ENCODE measurements at regions not wholly inside any gene's neighbourhood (a gene's known extent, or its start where the extent isn't known, plus 50 kb on each side); places are given as distances from the start of the nearest gene placed in this dataset.

- Histone ChIP-seq H4K20me1 (ENCODE audit: insufficient read depth) (no peaks in the 10 kb centered on the region), H3F3A (ENCODE audit: insufficient read depth, low read depth) (peaks cover 28% of the 10 kb centered on the region), H3K27me3 (ENCODE audit: insufficient read depth, low read depth) (no peaks in the 10 kb centered on the region), H3K9me2 (ENCODE audit: insufficient read depth) (no peaks in the 10 kb centered on the region), H3K36me3 (ENCODE audit: low read depth) (no peaks in the 10 kb centered on the region), H3K4me2 (no peak overlapping the region), H3K4me3 (no peak overlapping the region), H3K27ac (no peak overlapping the region), H3K4me1 (replicated peaks; ENCODE audit: insufficient read depth) (peaks cover 47% of the 10 kb centered on the region), H3K79me2 (ENCODE audit: low read depth) (no peaks in the 10 kb centered on the region), H2AFZ (no peak overlapping the region), H3K9me3 (ENCODE audit: insufficient read depth, low read depth) (no peaks in the 10 kb centered on the region)
- CTCF ChIA-PET, result no interaction called here
- intact Hi-C loops (cut with micrococcal nuclease; ENCODE audit: unreplicated experiment), result no loop called here
- TF ChIP-seq EZH2 (IDR thresholded peaks at IDR 0.05; ENCODE audit: low read depth) (no peak), CTCF (conservative IDR thresholded peaks at IDR 0.05) (no peak)
- BruUV-seq (replicated peaks), result no TSS peak
- no peak for DNase-seq
- POLR2A ChIA-PET (ENCODE audit: unreplicated experiment), result no interaction called here
These were observed 119.4 kb downstream of the COPS8 start for GRCh38 chr2:237205043-237205541.

- Histone ChIP-seq H3K4me3 (no peak overlapping the region), H3K27me3 (ENCODE audit: insufficient read depth, low read depth) (no peaks in the 10 kb centered on the region), H2AFZ (no peak overlapping the region), H3F3A (ENCODE audit: insufficient read depth, low read depth) (peaks cover 28% of the 10 kb centered on the region), H3K79me2 (ENCODE audit: low read depth) (no peaks in the 10 kb centered on the region), H3K4me1 (replicated peaks; ENCODE audit: insufficient read depth) (peaks cover 43% of the 10 kb centered on the region), H3K9me2 (ENCODE audit: insufficient read depth) (no peaks in the 10 kb centered on the region), H4K20me1 (ENCODE audit: insufficient read depth) (no peaks in the 10 kb centered on the region), H3K36me3 (ENCODE audit: low read depth) (no peaks in the 10 kb centered on the region), H3K27ac (no peak overlapping the region), H3K9me3 (ENCODE audit: insufficient read depth, low read depth) (no peaks in the 10 kb centered on the region), H3K4me2 (no peak overlapping the region)
- DNase-seq, result no peak
- BruUV-seq (replicated peaks), result no TSS peak
- TF ChIP-seq CTCF (conservative IDR thresholded peaks at IDR 0.05), result no peak
- no peak for TF ChIP-seq EZH2 (IDR thresholded peaks at IDR 0.05; ENCODE audit: low read depth)
- ChIA-PET POLR2A (ENCODE audit: unreplicated experiment) (no interaction called here), CTCF (no interaction called here)
- intact Hi-C loops (cut with micrococcal nuclease; ENCODE audit: unreplicated experiment), result no loop called here
These were observed 119.9 kb downstream of the COPS8 start for GRCh38 chr2:237205561-237205971.

- ChIA-PET CTCF (no interaction called here), POLR2A (ENCODE audit: unreplicated experiment) (interaction anchor here (0.6 kb wide), 1 partner anchor 18 kb away, joined by 13 read pairs; no protein-coding TSS in a partner anchor)
- Histone ChIP-seq H3K4me1 (replicated peaks; ENCODE audit: insufficient read depth) (peaks cover 22% of the 10 kb centered on the region), H3K4me3 (no peak overlapping the region), H2AFZ (no peak overlapping the region), H3K4me2 (no peak overlapping the region), H3K27me3 (ENCODE audit: insufficient read depth, low read depth) (no peaks in the 10 kb centered on the region), H3K36me3 (ENCODE audit: low read depth) (no peaks in the 10 kb centered on the region), H4K20me1 (ENCODE audit: insufficient read depth) (no peaks in the 10 kb centered on the region), H3K27ac (no peak overlapping the region), H3K79me2 (ENCODE audit: low read depth) (no peaks in the 10 kb centered on the region), H3K9me3 (ENCODE audit: insufficient read depth, low read depth) (no peaks in the 10 kb centered on the region), H3F3A (ENCODE audit: insufficient read depth, low read depth) (peaks cover 26% of the 10 kb centered on the region), H3K9me2 (ENCODE audit: insufficient read depth) (no peaks in the 10 kb centered on the region)
- intact Hi-C loops (cut with micrococcal nuclease; ENCODE audit: unreplicated experiment), result no loop called here
- peak; percentile 43 to 82 for DNase-seq
- TF ChIP-seq CTCF (conservative IDR thresholded peaks at IDR 0.05) (no peak), EZH2 (IDR thresholded peaks at IDR 0.05; ENCODE audit: low read depth) (no peak)
- BruUV-seq (replicated peaks), result no TSS peak
These were observed 122.0 kb downstream of the COPS8 start for GRCh38 chr2:237207646-237208045.
